IPS-20b (cell line): ENCODE measurements at regions not wholly inside any gene's neighbourhood (a gene's known extent, or its start where the extent isn't known, plus 50 kb on each side); places are given as distances from the start of the nearest gene placed in this dataset.
"Not testable (repeated sequence)": the region's sequence is repeated elsewhere in the genome, so short reads cannot be mapped to it uniquely, and the experiment has no call there.

ENCODE experiments used
- H3K27ac ChIP-seq: one replicate; pipeline ENCODE4 v1.5.1; 2013; ENCODE audit warnings: low read length
- H3K27me3 ChIP-seq: 2 replicates; pipeline ENCODE4 v1.6.1; 2013; ENCODE audit warnings: mild to moderate bottlenecking, low read length, inconsistent platforms; ENCODE audit not compliant: insufficient read depth
- H3K36me3 ChIP-seq: 2 replicates; pipeline ENCODE4 v1.6.1; 2013; ENCODE audit warnings: low read depth, mild to moderate bottlenecking, inconsistent platforms, low read length, moderate library complexity; ENCODE audit not compliant: insufficient read depth
- H3K4me1 ChIP-seq: 2 replicates; pipeline ENCODE4 v1.6.1; 2013; ENCODE audit warnings: mild to moderate bottlenecking, control low read depth, inconsistent platforms, low read length, moderate library complexity; ENCODE audit not compliant: insufficient read depth
- H3K4me3 ChIP-seq: 2 replicates; pipeline ENCODE4 v1.5.1; 2013; ENCODE audit warnings: mild to moderate bottlenecking, low read length, inconsistent platforms
- H3K9ac ChIP-seq: 2 replicates; pipeline ENCODE4 v1.6.1; 2013; ENCODE audit warnings: low read depth, mild to moderate bottlenecking, inconsistent platforms, low read length, moderate library complexity
- H3K9me3 ChIP-seq: 2 replicates; pipeline ENCODE4 v1.6.1; 2013; ENCODE audit warnings: mild to moderate bottlenecking, low read depth, low read length, inconsistent platforms; ENCODE audit not compliant: insufficient read depth

DNA sequence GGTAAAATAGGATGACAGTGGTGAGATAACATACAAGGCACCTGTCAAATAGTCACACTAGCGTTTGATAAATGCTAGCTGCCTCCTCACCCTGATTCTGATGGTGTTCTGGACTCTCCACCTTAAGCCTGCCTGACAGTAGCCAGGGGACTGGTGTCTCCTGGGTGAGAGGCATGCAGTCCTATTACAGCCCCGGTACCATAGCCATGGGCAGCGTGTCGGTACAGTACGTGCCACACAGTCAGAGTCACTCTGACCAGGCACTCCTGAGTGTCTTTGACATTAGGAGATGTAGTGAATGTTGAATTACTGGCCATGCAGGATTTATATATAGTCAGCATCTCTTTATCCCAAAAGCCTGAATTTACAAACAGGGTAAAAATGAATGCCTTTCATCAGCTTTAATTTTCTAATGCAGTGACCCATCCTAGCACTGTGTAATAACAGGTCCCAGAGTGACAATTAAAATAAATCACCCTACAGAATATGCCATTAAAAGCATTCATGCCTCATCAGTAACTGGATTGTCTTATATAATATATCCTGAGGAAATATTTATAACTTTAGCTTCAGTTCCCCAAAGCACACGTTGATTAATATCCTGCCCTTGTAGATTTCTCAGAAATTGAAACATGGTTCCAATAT is 760.3 kb upstream of the SOX11 start:
- no peaks in the 10 kb centered on the region for H3K27me3 ChIP-seq
- H3K4me1 ChIP-seq, result no peaks in the 10 kb centered on the region
- no peak overlapping the region for H3K27ac ChIP-seq
- H3K9me3 ChIP-seq, result peaks cover 4% of the 10 kb centered on the region; the same call in 1 of the 2 replicates
- no peak overlapping the region for H3K9ac ChIP-seq
- no peak overlapping the region for H3K4me3 ChIP-seq
- H3K36me3 ChIP-seq, result no peaks in the 10 kb centered on the region

DNA sequence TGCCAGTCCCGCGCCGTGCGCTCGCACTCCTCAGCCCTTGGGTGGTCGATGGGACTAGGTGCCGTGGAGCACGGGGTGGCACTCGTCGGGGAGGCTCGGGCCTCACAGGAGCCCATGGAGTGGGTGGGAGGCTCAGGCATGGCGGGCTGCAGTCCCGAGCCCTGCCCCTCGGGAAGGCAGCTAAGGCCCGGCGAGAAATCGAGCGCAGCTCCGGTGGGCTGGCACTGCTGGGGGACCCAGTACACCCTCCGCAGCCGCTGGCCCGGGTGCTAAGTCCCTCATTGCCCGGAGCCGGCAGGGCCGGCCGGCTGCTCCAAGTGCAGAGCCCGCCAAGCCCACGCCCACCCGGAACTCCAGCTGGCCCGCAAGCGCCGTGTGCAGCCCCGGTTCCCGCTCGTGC is 756.9 kb upstream of the SOX11 start:
- not testable (repeated sequence) for H3K4me1 ChIP-seq, H3K9me3 ChIP-seq, H3K4me3 ChIP-seq, H3K36me3 ChIP-seq, H3K27me3 ChIP-seq, H3K9ac ChIP-seq, H3K27ac ChIP-seq

DNA sequence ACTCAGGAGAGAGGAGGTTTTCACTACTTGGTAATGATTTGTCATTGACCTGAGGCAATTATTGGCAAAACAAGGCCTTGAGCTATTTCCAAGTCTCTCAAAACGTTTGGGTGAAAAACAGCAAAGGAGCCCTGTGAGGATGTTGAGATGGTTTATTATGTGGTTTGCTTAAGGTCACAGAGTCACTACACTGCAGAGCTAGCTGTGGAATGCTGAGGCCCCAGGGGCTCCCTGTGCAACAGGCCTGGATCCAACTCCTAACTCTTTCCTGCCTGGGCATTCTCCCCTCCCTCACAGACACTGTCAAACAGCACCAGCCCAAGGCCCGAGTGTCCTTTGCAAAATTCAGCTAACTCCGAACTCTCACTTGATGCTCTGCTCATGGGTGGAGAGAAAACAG is 754.6 kb upstream of the SOX11 start:
- Histone ChIP-seq H3K9me3 (peaks cover 4% of the 10 kb centered on the region; the same call in 1 of the 2 replicates), H3K27me3 (no peaks in the 10 kb centered on the region), H3K4me1 (no peaks in the 10 kb centered on the region), H3K4me3 (no peak overlapping the region), H3K36me3 (no peaks in the 10 kb centered on the region), H3K9ac (no peak overlapping the region), H3K27ac (no peak overlapping the region)

DNA sequence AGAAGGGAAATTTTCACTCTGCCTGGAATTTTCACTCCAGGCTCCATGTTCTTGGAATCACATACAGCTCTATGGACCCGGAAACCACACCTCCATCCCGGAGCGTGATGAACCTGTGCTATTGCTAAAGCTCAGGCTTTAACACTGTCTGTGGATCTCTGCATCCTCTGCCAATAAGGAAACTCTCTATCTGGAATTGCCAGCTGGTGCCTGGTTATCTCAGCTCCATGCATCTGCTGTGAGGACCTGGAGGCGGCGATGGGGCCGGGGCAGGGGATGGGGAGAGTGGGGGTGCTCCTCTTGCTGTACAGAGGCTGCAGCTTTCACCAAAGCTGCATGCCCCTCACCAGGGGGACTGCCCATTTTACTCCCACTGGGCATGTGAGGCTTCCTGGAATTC is 754.0 kb upstream of the SOX11 start:
- Histone ChIP-seq H3K27me3 (no peaks in the 10 kb centered on the region), H3K27ac (no peak overlapping the region), H3K36me3 (no peaks in the 10 kb centered on the region), H3K4me1 (no peaks in the 10 kb centered on the region), H3K9me3 (peaks cover 4% of the 10 kb centered on the region; the same call in 1 of the 2 replicates), H3K4me3 (no peak overlapping the region), H3K9ac (no peak overlapping the region)

DNA sequence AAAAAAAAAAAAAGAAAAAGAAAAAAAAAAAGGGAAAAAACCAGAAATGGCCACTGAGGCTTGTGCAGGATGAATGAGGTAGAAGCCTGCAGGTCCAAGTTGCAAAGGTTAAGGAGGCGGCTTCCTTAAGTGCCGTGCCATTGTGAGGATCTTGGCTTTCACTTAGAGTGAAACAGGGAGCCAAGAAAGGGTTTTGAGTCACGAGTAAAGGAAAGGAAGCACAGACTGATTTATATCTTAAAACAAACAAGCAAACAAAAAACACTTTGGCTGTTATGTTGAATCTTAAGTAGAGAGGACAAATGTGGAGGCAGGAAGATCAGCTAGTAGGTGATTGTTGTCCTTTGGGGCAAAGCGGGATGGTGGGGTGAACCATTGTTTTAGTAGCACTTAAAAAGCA is 749.7 kb upstream of the SOX11 start:
- H3K36me3 ChIP-seq, result no peaks in the 10 kb centered on the region
- H3K9ac ChIP-seq, result no peak overlapping the region
- no peaks in the 10 kb centered on the region for H3K9me3 ChIP-seq
- H3K4me3 ChIP-seq, result no peak overlapping the region
- no peaks in the 10 kb centered on the region for H3K27me3 ChIP-seq
- H3K4me1 ChIP-seq, result no peaks in the 10 kb centered on the region
- no peak overlapping the region for H3K27ac ChIP-seq

DNA sequence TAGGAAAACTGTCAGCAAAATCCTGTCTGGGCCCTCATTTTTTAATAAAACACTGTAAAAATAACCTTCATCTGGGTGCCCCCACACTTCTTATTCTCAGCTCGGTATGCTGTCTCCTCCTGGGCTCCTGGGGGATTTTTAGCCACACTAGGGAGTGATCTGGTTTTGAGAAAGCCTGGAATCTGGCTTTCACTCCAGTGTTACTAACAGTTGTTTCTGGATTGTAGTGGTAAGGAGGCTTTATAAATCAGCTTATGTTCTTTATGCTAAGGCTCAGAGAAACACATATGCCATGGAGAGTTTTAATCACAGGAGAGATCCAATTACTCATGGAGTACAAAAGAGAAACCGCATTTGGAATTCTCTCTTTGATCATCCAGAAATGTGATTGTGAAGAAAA is 744.3 kb upstream of the SOX11 start:
- Histone ChIP-seq H3K27me3 (no peaks in the 10 kb centered on the region), H3K27ac (no peak overlapping the region), H3K4me1 (no peaks in the 10 kb centered on the region), H3K36me3 (no peaks in the 10 kb centered on the region), H3K9ac (no peak overlapping the region), H3K9me3 (no peaks in the 10 kb centered on the region; the same call in 1 of the 2 replicates), H3K4me3 (no peak overlapping the region)

DNA sequence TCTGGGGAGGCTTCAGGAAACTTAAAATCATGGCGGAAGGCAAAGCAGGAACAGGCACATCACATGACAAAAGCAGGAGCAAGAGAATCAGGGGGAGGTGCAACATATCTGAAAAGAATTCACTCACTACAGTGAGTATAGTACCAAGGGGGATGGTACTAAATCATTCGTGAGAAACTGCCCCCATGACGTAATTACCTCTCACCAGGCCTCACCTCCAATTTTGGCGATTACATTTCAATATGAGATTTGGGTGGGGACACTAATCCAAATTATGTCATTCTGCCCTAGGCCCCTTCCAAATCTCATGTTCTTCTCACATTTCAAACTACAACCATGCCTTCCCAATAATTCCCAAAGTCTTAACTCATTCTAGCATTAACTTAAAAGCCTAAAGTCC is 740.8 kb upstream of the SOX11 start:
- Histone ChIP-seq H3K36me3 (no peaks in the 10 kb centered on the region), H3K4me3 (no peak overlapping the region), H3K4me1 (no peaks in the 10 kb centered on the region), H3K9me3 (no peaks in the 10 kb centered on the region; the same call in 1 of the 2 replicates), H3K27ac (no peak overlapping the region), H3K9ac (no peak overlapping the region), H3K27me3 (no peaks in the 10 kb centered on the region)

DNA sequence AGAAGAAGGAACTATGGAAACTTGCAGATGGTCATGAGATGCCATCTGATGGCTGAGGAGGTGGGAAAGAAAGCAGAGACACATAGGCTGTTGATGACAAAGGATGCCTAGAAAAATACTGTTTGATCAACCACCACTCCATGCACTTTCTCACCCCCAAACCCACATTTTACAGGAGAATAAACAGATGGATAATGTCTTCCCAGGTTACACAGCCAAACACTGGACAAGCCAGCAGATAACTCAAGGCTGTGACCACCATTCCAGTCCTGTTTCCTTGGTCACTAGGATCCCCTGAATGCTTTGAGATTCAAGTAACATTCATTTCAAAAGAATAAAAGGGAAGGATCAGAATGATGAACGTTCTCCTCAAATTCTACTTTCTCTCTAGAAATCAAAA is 733.0 kb upstream of the SOX11 start:
- H3K27ac ChIP-seq, result no peak overlapping the region

DNA sequence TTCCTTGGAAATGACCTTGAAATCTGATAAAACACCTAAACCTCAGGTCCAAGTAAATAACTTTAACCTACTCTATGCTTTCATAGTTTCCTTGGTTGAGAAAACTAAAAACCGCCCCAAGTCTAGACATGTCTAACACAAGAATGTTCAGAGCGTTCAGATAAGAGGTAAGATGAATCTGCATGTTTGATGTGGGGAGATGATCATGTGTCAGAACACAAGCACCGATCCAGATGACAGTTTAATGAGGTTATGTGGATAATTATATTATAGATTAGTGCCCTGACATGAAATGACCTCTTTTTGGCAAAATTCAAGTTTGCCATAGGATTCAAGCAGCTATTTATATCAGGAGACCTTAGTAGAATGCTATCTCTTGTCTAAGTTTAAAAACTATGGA is 729.8 kb upstream of the SOX11 start:
- H3K4me3 ChIP-seq, result no peak overlapping the region
- H3K4me1 ChIP-seq, result no peaks in the 10 kb centered on the region
- no peak overlapping the region for H3K27ac ChIP-seq
- no peak overlapping the region for H3K9ac ChIP-seq
- no peaks in the 10 kb centered on the region for H3K36me3 ChIP-seq
- no peaks in the 10 kb centered on the region for H3K27me3 ChIP-seq
- H3K9me3 ChIP-seq, result no peaks in the 10 kb centered on the region

More for the DNA sequence above, 733.0 kb upstream of the SOX11 start:
- no peaks in the 10 kb centered on the region for H3K27me3 ChIP-seq
- no peaks in the 10 kb centered on the region for H3K4me1 ChIP-seq
- no peak overlapping the region for H3K9ac ChIP-seq
- no peak overlapping the region for H3K4me3 ChIP-seq
- no peaks in the 10 kb centered on the region for H3K9me3 ChIP-seq
- no peaks in the 10 kb centered on the region for H3K36me3 ChIP-seq

- Histone ChIP-seq H3K9me3 (no peaks in the 10 kb centered on the region), H3K27ac (no peak overlapping the region), H3K4me3 (no peak overlapping the region), H3K27me3 (no peaks in the 10 kb centered on the region), H3K36me3 (no peaks in the 10 kb centered on the region), H3K4me1 (no peaks in the 10 kb centered on the region), H3K9ac (no peak overlapping the region)
Observed at GRCh38 chr2:4963106-4963505, 729.1 kb upstream of the SOX11 start.

- no peaks in the 10 kb centered on the region for H3K9me3 ChIP-seq
- no peak overlapping the region for H3K4me3 ChIP-seq
- no peaks in the 10 kb centered on the region for H3K4me1 ChIP-seq
- H3K27me3 ChIP-seq, result no peaks in the 10 kb centered on the region
- no peaks in the 10 kb centered on the region for H3K36me3 ChIP-seq
- no peak overlapping the region for H3K27ac ChIP-seq
- H3K9ac ChIP-seq, result no peak overlapping the region
Observed at GRCh38 chr2:4964001-4964540, 728.1 kb upstream of the SOX11 start.

DNA sequence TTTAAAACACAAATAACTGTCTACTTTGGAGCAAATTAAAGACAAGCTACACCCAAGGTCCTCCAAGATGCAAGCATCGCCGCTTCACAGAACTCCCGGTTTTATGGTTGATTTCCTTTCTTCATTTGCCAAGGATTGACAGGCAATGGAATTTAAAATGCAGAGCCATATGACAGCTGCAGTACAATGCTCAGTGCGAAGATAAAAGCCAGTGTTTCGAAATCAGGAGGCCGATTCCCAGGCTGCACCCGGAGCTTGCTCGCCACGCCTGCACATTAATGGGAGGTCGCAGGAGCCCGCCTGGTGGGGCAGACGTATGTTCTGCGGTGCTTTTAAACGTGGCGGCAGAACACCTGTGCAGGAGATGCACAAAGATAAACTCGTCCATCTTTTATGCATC is 727.6 kb upstream of the SOX11 start:
- H3K4me3 ChIP-seq, result no peak overlapping the region
- H3K4me1 ChIP-seq, result no peaks in the 10 kb centered on the region
- no peaks in the 10 kb centered on the region for H3K36me3 ChIP-seq
- no peak overlapping the region for H3K9ac ChIP-seq
- no peak overlapping the region for H3K27ac ChIP-seq
- no peaks in the 10 kb centered on the region for H3K27me3 ChIP-seq
- H3K9me3 ChIP-seq, result no peaks in the 10 kb centered on the region
